K562 (cell line): ENCODE measurements at regions not wholly inside any gene's neighbourhood (a gene's known extent, or its start where the extent isn't known, plus 50 kb on each side); places are given as distances from the start of the nearest gene placed in this dataset.

Experiments
- ATAC-seq: fragments of 200-7000 bp; cut with Tn5 transposase; 3 replicates; pipeline ENCODE4 v1.9.1; 2020; ENCODE audit warnings: moderate library complexity
- BruUV-seq: library from RNA; stranded (reverse); fragments of 400-500 nt; replicated peaks from 2 replicates; lab custom pipeline; 2021; lab: Mats Ljungman, UMichigan
- CTCF ChIA-PET: fragments of 300-600 bp; formaldehyde crosslinking; extraction: SDS; loops from one replicate; lab custom pipeline; 2021; ENCODE audit warnings: low intra/inter-chr PET ratio; lab: Yijun Ruan, JAX
- POLR2A ChIA-PET: fragments of 300-600, 350-650 bp; sonication (Branson Sonifier 250); formaldehyde crosslinking; extraction: SDS; loops from one replicate; lab custom pipeline; 2021; ENCODE audit warnings: antibody characterized with exemption, inconsistent platforms; lab: Yijun Ruan, JAX
- DNase-seq, 4 experiments: peaks; one replicate each; pipeline versions ENCODE4 v3.0.0 to v3.0.0-alpha.2; 2011 to 2018; ENCODE audit warnings: low spot score in 3 of 4, mixed read lengths in 3 of 4; ENCODE audit errors: extremely low read depth in 1 of 4
- FAIRE-seq: peaks from 2 replicates; lab custom pipeline; 2011; peaks lifted over from hg19 to GRCh38; lab: Jason Lieb, UNC
- H2AFZ ChIP-seq: 2 replicates; pipeline ENCODE4 v1.6.0; 2011; ENCODE audit warnings: low read depth, low read length, control low read depth, inconsistent platforms
- H3K27ac ChIP-seq: fragments of 200-600 bp; 3 replicates; pipeline ENCODE4 v1.8.0; 2011; ENCODE audit warnings: low read depth, mild to moderate bottlenecking, control low read depth, inconsistent platforms, low read length, moderate library complexity, mixed read lengths; ENCODE audit errors: extremely low read depth
- H3K27me3 ChIP-seq, 2 experiments: fragments of 300-600 bp in 1 of 2; 2 replicates in 1 of 2; 3 replicates in 1 of 2; pipeline versions ENCODE4 v1.6.0 to v1.8.0; 2011; ENCODE audit warnings: inconsistent platforms in 2 of 2, low read length in 2 of 2, mild to moderate bottlenecking in 1 of 2, mixed read lengths in 1 of 2, moderate library complexity in 1 of 2; ENCODE audit not compliant: control insufficient read depth in 2 of 2, insufficient read depth in 2 of 2
- H3K36me3 ChIP-seq: fragments of 300-600 bp; 3 replicates; pipeline ENCODE4 v1.8.0; 2011; ENCODE audit warnings: mild to moderate bottlenecking, low read length, inconsistent platforms; ENCODE audit not compliant: control insufficient read depth, insufficient read depth
- H3K4me1 ChIP-seq, 2 experiments: fragments of 200-600 bp in 1 of 2; replicated peaks in 1 of 2; 2 replicates in 1 of 2; 3 replicates in 1 of 2; pipeline versions ENCODE4 v1.5.1 to v1.8.0; 2011; ENCODE audit warnings: inconsistent platforms in 2 of 2, low read length in 2 of 2, mild to moderate bottlenecking in 1 of 2, mixed read lengths in 1 of 2, moderate library complexity in 1 of 2; ENCODE audit not compliant: control insufficient read depth in 2 of 2, insufficient read depth in 2 of 2
- H3K4me2 ChIP-seq: 2 replicates; pipeline ENCODE4 v1.6.1; 2011; ENCODE audit warnings: low read length, control low read depth, inconsistent platforms, mixed read lengths; ENCODE audit not compliant: insufficient read depth
- H3K4me3 ChIP-seq: fragments of 200-600 bp; sonication (generic), shearing (Covaris generic); 2 replicates; pipeline ENCODE4 v1.5.1; 2016; ENCODE audit warnings: control low read depth, inconsistent platforms
- H3K79me2 ChIP-seq: fragments of 200-600 bp; 3 replicates; pipeline ENCODE4 v1.8.0; 2011; ENCODE audit warnings: low read length, inconsistent platforms; ENCODE audit not compliant: control insufficient read depth, insufficient read depth
- H3K9ac ChIP-seq, 2 experiments: 2 replicates each; pipeline versions ENCODE4 v1.6.0 to v1.6.1; 2011; ENCODE audit warnings: low read depth in 2 of 2, low read length in 2 of 2, control low read depth in 1 of 2, inconsistent platforms in 1 of 2, mild to moderate bottlenecking in 1 of 2, mixed read lengths in 1 of 2; ENCODE audit not compliant: insufficient read depth in 1 of 2
- H3K9me1 ChIP-seq: one replicate; pipeline ENCODE4 v1.6.0; 2011; ENCODE audit warnings: inconsistent platforms, mild to moderate bottlenecking, low read length, moderate library complexity; ENCODE audit not compliant: control insufficient read depth, insufficient read depth
- H3K9me3 ChIP-seq: replicated peaks from 2 replicates; pipeline ENCODE4 v1.5.1; 2011; ENCODE audit warnings: low read depth, low read length, inconsistent platforms; ENCODE audit not compliant: control insufficient read depth, insufficient read depth
- H4K20me1 ChIP-seq: replicated peaks from 2 replicates; pipeline ENCODE4 v1.6.1; 2011; ENCODE audit warnings: low read length, inconsistent platforms, mixed read lengths; ENCODE audit not compliant: control insufficient read depth, insufficient read depth
- ADNP ChIP-seq: fragments of 200-800 bp; sonication (Bioruptor generic); IDR thresholded peaks from 2 replicates; pipeline ENCODE4 v1.6.1; 2016; ENCODE audit warnings: missing genetic modification characterization, missing compliant biosample characterization
- CTCF ChIP-seq, 3 experiments: IDR thresholded peaks in 2 of 3; conservative IDR thresholded peaks in 1 of 3; 2 replicates each; pipeline ENCODE4 v1.5.1; 2011 to 2012; ENCODE audit warnings: low read length in 3 of 3, mild to moderate bottlenecking in 3 of 3, control low read depth in 2 of 3, improper control_type of control experiment in 1 of 3, inconsistent platforms in 1 of 3, low read depth in 1 of 3, mixed read lengths in 1 of 3, moderate library complexity in 1 of 3; ENCODE audit not compliant: insufficient read depth in 2 of 3
- GABPA ChIP-seq: fragments of 200-800 bp; sonication (Bioruptor generic); conservative IDR thresholded peaks from 2 replicates; pipeline ENCODE4 v1.6.1; 2016; ENCODE audit warnings: low read depth, missing genetic modification characterization, missing compliant biosample characterization
- RAD21 ChIP-seq, 2 experiments: fragments of 250-450 bp in 1 of 2; fragments of 450-650 bp in 1 of 2; sonication (Bioruptor Pico) in 1 of 2; formaldehyde crosslinking in 1 of 2; IDR thresholded peaks in 1 of 2; conservative IDR thresholded peaks in 1 of 2; 2 replicates each; pipeline versions ENCODE4 v1.4.0 to v1.8.0; 2020 to 2022; ENCODE audit warnings: mild to moderate bottlenecking in 2 of 2, moderate library complexity in 1 of 2
- ZFP30 ChIP-seq: fragments of 250-450 bp; sonication (Bioruptor Pico); IDR thresholded peaks from 2 replicates; pipeline ENCODE4 v1.8.0; 2022; ENCODE audit warnings: moderate library complexity, mild to moderate bottlenecking, inconsistent platforms, borderline replicate concordance
- ZNF76 ChIP-seq: fragments of 250-450 bp; sonication (Bioruptor Pico); IDR thresholded peaks from 2 replicates; pipeline ENCODE4 v1.4.0; 2020; ENCODE audit warnings: mild to moderate bottlenecking, moderate library complexity, borderline replicate concordance
- WGBS: fragments of 100-300 bp; shearing (Covaris generic); methylation state at CpG from one replicate; pipeline ENCODE4 v1.1.6; 2016; ENCODE audit warnings: low coverage, mixed read lengths; ENCODE audit not compliant: insufficient coverage; ENCODE audit errors: missing lambda C conversion rate; 5-methylcytosine and 5-hydroxymethylcytosine counted together
- in situ Hi-C: fragments of 300-500 bp; cut with MboI; formaldehyde crosslinking; loops from 4 replicates; pipeline ENCODE4 v1.15.0; 2018; ENCODE audit warnings: inconsistent platforms, mixed read lengths
- intact Hi-C: fragments of 100-400 bp; cut with micrococcal nuclease; formaldehyde crosslinking; loops from 2 replicates; pipeline ENCODE4 v1.14.2; 2022

DNA sequence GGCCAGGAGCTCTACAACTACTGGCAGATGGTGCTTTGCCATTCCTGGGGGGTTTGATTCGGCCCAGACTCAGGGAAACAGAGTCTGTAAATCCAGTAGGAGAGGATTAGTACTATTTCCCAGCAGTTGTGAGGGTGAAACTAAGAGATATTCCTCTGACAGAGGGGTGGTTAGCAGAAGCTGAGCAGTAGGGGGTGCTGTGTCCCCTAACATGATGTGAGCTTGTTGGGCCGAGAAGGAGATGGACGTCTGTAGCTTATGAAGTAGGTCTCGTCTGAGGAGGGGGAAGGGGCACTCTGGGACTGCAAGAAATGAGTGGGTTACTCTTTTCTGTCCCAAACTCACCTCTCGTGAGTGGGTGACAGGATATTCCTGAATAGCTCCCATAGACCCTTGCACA is 179.2 kb upstream of the MBL2 start:
- no peaks in the 10 kb centered on the region for H3K27me3 ChIP-seq
- H2AFZ ChIP-seq, result no peak overlapping the region
- H3K4me2 ChIP-seq, result no peak overlapping the region
- no peaks in the 10 kb centered on the region for H3K36me3 ChIP-seq
- no peaks in the 10 kb centered on the region for H3K4me1 ChIP-seq
- ATAC-seq, result no peak
- POLR2A ChIA-PET, result no interaction called here
- intact Hi-C loops (no loop called here), in situ Hi-C loops (no loop called here)
- H3K79me2 ChIP-seq, result no peaks in the 10 kb centered on the region
- no peak overlapping the region for H3K4me3 ChIP-seq
- no peaks in the 10 kb centered on the region for H3K9me1 ChIP-seq
- no peaks in the 10 kb centered on the region for H4K20me1 ChIP-seq
- FAIRE-seq, result no peak
- TF ChIP-seq ZFP30, result no peak
- no peak for TF ChIP-seq ADNP (tag)
- TF ChIP-seq CTCF (IDR thresholded peaks at IDR 0.05 in 2 of 3, conservative IDR thresholded peaks at IDR 0.05 in 1 of 3; ENCODE audit: insufficient read depth in 2 of 3, low read depth in 1 of 3, low read length in 3 of 3), result 0 out of 6 replicates have a peak, but pooled peaks of 1 of the 3 experiments have one; percentile 18
- TF ChIP-seq GABPA (tag), result no peak
- TF ChIP-seq RAD21 (CRISPR knock-in tag; conservative IDR thresholded peaks at IDR 0.05 in 1 of 2, IDR thresholded peaks at IDR 0.05 in 1 of 2), result peak in 1 of 2 experiments; percentile 21; a peak in 1 of 4 replicates
- no peak for TF ChIP-seq ZNF76 (CRISPR knock-in tag)
- no TSS peak for BruUV-seq
- no peaks in the 10 kb centered on the region for H3K9me3 ChIP-seq
- H3K9ac ChIP-seq, result no peak overlapping the region
- 0% methylated on average over 5 of the region's 5 CpGs for WGBS
- CTCF ChIA-PET, result no interaction called here
- peak in 3 of 4 experiments; percentile 6 to 19 (median 16) for DNase-seq
- H3K27ac ChIP-seq, result no peak overlapping the region
